ENCODE measurements at regions not wholly inside any gene's neighbourhood (a gene's known extent, or its start where the extent isn't known, plus 50 kb on each side); places are given as distances from the start of the nearest gene placed in this dataset.

- TF ChIP-seq CTCF (IDR thresholded peaks at IDR 0.05) (no peak), ZFX (IDR thresholded peaks at IDR 0.05; ENCODE audit: borderline replicate concordance) (no peak)
These were observed 358.1 kb upstream of the RARB start for GRCh38 chr3:25069970-25070369.
